HepG2 (cell line): ENCODE measurements at regions not wholly inside any gene's neighbourhood (a gene's known extent, or its start where the extent isn't known, plus 50 kb on each side); places are given as distances from the start of the nearest gene placed in this dataset.

ENCODE experiments used
- ATAC-seq: fragments of 200-7000 bp; cut with Tn5 transposase; 3 replicates; pipeline ENCODE4 v1.9.1; 2020; ENCODE audit warnings: mild to moderate bottlenecking, moderate library complexity
- BruUV-seq: library from RNA; stranded (reverse); fragments of 400-500 nt; replicated peaks from 2 replicates; lab custom pipeline; 2021; lab: Mats Ljungman, UMichigan
- CTCF ChIA-PET: fragments of 300-600 bp; formaldehyde crosslinking; extraction: SDS; loops from one replicate; lab custom pipeline; 2021; ENCODE audit warnings: low total read pairs, inconsistent platforms, low intra/inter-chr PET ratio; lab: Yijun Ruan, JAX
- POLR2A ChIA-PET: fragments of 350-600 bp; sonication (Branson Sonifier 250); formaldehyde crosslinking; loops from one replicate; lab custom pipeline; 2020; ENCODE audit warnings: antibody characterized with exemption, inconsistent platforms; lab: Yijun Ruan, JAX
- DNase-seq: peaks from one replicate; pipeline ENCODE4 v3.0.0-alpha.2; 2015; ENCODE audit warnings: low spot score
- FAIRE-seq: peaks from 3 replicates; lab custom pipeline; 2011; peaks lifted over from hg19 to GRCh38; lab: Jason Lieb, UNC
- H2AFZ ChIP-seq: one replicate; pipeline ENCODE4 v1.6.1; 2011; ENCODE audit warnings: low read length, inconsistent platforms
- H3K27ac ChIP-seq: fragments of 300-600 bp; 3 replicates; pipeline ENCODE4 v1.8.0; 2011; ENCODE audit warnings: mixed run types, mild to moderate bottlenecking, mixed read lengths, low read length, inconsistent platforms; ENCODE audit not compliant: insufficient read depth; ENCODE audit errors: extremely low read length
- H3K27me3 ChIP-seq, 2 experiments: fragments of 200-600 bp in 1 of 2; 2 replicates in 1 of 2; 3 replicates in 1 of 2; pipeline versions ENCODE4 v1.6.0 to v1.8.0; 2011; ENCODE audit warnings: low read length in 2 of 2, mild to moderate bottlenecking in 2 of 2, moderate library complexity in 2 of 2, inconsistent platforms in 1 of 2; ENCODE audit not compliant: insufficient read depth in 2 of 2, control insufficient read depth in 1 of 2
- H3K36me3 ChIP-seq, 2 experiments: fragments of 200-600 bp in 1 of 2; replicated peaks in 1 of 2; 2 replicates in 1 of 2; 3 replicates in 1 of 2; pipeline versions ENCODE4 v1.5.1 to v1.8.0; 2011; ENCODE audit warnings: low read length in 2 of 2, inconsistent platforms in 1 of 2; ENCODE audit not compliant: insufficient read depth in 2 of 2, control insufficient read depth in 1 of 2
- H3K4me1 ChIP-seq: 2 replicates; pipeline ENCODE4 v1.5.1; 2012; ENCODE audit warnings: low read length, inconsistent platforms; ENCODE audit not compliant: insufficient read depth
- H3K4me2 ChIP-seq: 2 replicates; pipeline ENCODE4 v1.6.0; 2011; ENCODE audit warnings: low read depth, low read length, inconsistent platforms
- H3K4me3 ChIP-seq, 3 experiments: fragments of 200-600 bp in 1 of 3; sonication (generic), shearing (Covaris generic) in 1 of 3; replicated peaks in 1 of 3; 2 replicates each; pipeline ENCODE4 v1.5.1; 2011 to 2016; ENCODE audit warnings: low read length in 3 of 3, inconsistent platforms in 2 of 3, low read depth in 2 of 3, mild to moderate bottlenecking in 2 of 3, control low read depth in 1 of 3, mixed read lengths in 1 of 3; ENCODE audit not compliant: insufficient read depth in 1 of 3
- H3K79me2 ChIP-seq: one replicate; pipeline ENCODE4 v1.6.1; 2011; ENCODE audit warnings: low read length, inconsistent platforms; ENCODE audit not compliant: insufficient read depth
- H3K9ac ChIP-seq: 2 replicates; pipeline ENCODE4 v1.6.0; 2011; ENCODE audit warnings: mild to moderate bottlenecking, low read depth, low read length, inconsistent platforms; ENCODE audit not compliant: insufficient read depth
- H3K9me3 ChIP-seq: 2 replicates; pipeline ENCODE4 v1.5.1; 2012; ENCODE audit warnings: mild to moderate bottlenecking, low read length
- H4K20me1 ChIP-seq: 2 replicates; pipeline ENCODE4 v1.6.0; 2011; ENCODE audit warnings: inconsistent platforms, mild to moderate bottlenecking, low read length, moderate library complexity; ENCODE audit not compliant: insufficient read depth
- CEBPB ChIP-seq: IDR thresholded peaks from 2 replicates; pipeline ENCODE4 v1.6.1; 2011; ENCODE audit warnings: low read depth, low read length, improper control_type of control experiment, borderline replicate concordance
- FOXA3 ChIP-seq: IDR thresholded peaks from 2 replicates; pipeline ENCODE4 v1.6.1; 2016; ENCODE audit warnings: missing genetic modification reagents, missing compliant biosample characterization
- MEIS2 ChIP-seq: sonication (generic); formaldehyde crosslinking; IDR thresholded peaks from 2 replicates; pipeline ENCODE4 v1.9.0; 2021; ENCODE audit warnings: mild to moderate bottlenecking, missing genetic modification reagents
- MYC ChIP-seq: sonication (generic); formaldehyde crosslinking; IDR thresholded peaks from 2 replicates; pipeline ENCODE4 v1.9.0; 2021; ENCODE audit warnings: missing genetic modification reagents, borderline replicate concordance
- SUZ12 ChIP-seq: fragments of 150-350 bp; IDR thresholded peaks from 2 replicates; pipeline ENCODE4 v1.6.1; 2014; ENCODE audit warnings: low read depth, low read length
- ZFP37 ChIP-seq: sonication (generic); formaldehyde crosslinking; IDR thresholded peaks from 2 replicates; pipeline ENCODE4 v1.4.0; 2020; ENCODE audit warnings: missing genetic modification reagents, borderline replicate concordance
- ZNF24 ChIP-seq: fragments of 450-650 bp; IDR thresholded peaks from 2 replicates; pipeline ENCODE4 v1.6.1; 2017; ENCODE audit warnings: antibody characterized with exemption, mild to moderate bottlenecking
- WGBS: methylation state at CpG from one replicate; pipeline ENCODE4 v1.1.6; 2017; ENCODE audit warnings: low lambda C conversion rate; 5-methylcytosine and 5-hydroxymethylcytosine counted together
- in situ Hi-C: cut with HindIII; loops from 2 replicates; pipeline ENCODE4 v1.10.0; 2017; ENCODE audit warnings: low pct_unique_long_range_greater_than_20kb; ENCODE audit not compliant: extremely low pct_ligation_motif_present
- intact Hi-C: fragments of 100-400 bp; cut with micrococcal nuclease; formaldehyde crosslinking; loops from one replicate; pipeline ENCODE4 v1.10.0; 2022; ENCODE audit not compliant: unreplicated experiment

DNA sequence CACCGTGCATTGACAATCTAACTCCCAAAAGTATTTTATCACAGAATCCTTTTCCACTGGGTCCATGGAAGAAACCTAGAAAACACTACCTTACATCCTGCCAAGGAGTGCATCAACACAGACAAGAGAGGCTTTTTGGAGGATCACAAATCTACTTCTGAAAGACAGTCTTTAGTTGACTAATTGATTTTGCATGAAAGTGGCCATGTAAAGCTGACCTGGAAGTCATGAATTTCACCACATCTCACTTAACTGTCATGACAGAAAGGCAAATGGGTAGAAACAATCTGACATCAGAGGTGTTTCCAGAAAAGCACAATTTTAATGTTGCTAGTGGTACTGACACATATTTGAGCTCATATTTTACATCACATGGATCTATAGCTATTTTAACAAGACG, 101.6 kb downstream of the FAM76B start:
- BruUV-seq: no TSS peak
- in situ Hi-C loops: no loop called here

DNA sequence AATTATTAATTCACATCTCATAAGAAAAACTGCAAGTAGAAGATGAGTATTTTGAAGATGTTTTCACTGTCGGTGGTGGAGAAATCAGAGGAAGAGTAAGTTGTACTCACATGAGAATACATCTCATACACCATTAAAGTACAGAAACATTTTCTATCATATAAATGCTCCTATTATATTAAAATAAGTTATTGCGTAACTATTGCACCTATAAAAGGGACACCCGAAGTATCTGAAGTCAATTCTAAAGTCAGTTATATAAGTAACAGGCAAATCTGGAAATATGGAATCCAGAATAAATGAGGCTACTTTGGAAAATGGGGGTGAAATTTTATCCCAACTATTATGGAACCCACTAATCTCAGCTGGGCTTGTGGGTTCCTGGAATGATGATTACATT, 103.3 kb downstream of the FAM76B start:
- Histone ChIP-seq H3K27me3 (no peaks in the 10 kb centered on the region), H3K4me1 (no peaks in the 10 kb centered on the region)
- 37% methylated on average over 3 of the region's 3 CpGs for WGBS

More for the DNA sequence above, 101.6 kb downstream of the FAM76B start:
- Histone ChIP-seq H3K4me2 (no peak overlapping the region), H3K27ac (no peak overlapping the region), H3K36me3 (no peaks in the 10 kb centered on the region), H4K20me1 (no peaks in the 10 kb centered on the region), H3K9me3 (no peaks in the 10 kb centered on the region), H3K27me3 (no peaks in the 10 kb centered on the region), H3K9ac (no peak overlapping the region), H3K4me3 (no peak overlapping the region), H3K79me2 (no peaks in the 10 kb centered on the region), H2AFZ (no peak overlapping the region), H3K4me1 (no peaks in the 10 kb centered on the region)
- TF ChIP-seq FOXA3 (CRISPR knock-in tag) (no peak), ZFP37 (no peak), ZNF24 (no peak), SUZ12 (no peak)
- FAIRE-seq (no peak), ATAC-seq (no peak), DNase-seq (no peak)
- ChIA-PET CTCF (no interaction called here), POLR2A (no interaction called here)
- intact Hi-C loops: no loop called here
- 3% methylated on average over 2 of the region's 2 CpGs for WGBS

More for the DNA sequence above, 103.3 kb downstream of the FAM76B start:
- no peak for ATAC-seq
- Histone ChIP-seq H3K9me3 (no peaks in the 10 kb centered on the region), H3K79me2 (no peaks in the 10 kb centered on the region), H3K4me2 (no peak overlapping the region), H3K9ac (no peak overlapping the region), H3K27ac (no peak overlapping the region), H3K36me3 (no peaks in the 10 kb centered on the region), H2AFZ (no peak overlapping the region), H4K20me1 (no peaks in the 10 kb centered on the region), H3K4me3 (no peak overlapping the region)
- TF ChIP-seq MYC (CRISPR knock-in tag) (no peak), MEIS2 (CRISPR knock-in tag) (no peak), CEBPB (peak; percentile 45; the same call in 1 of the 2 replicates)
- ChIA-PET CTCF (no interaction called here), POLR2A (no interaction called here)
- BruUV-seq: no TSS peak
- in situ Hi-C loops (no loop called here), intact Hi-C loops (no loop called here)
- no peak for FAIRE-seq
- no peak for DNase-seq
